PC-9 (cell line): ENCODE measurements at regions not wholly inside any gene's neighbourhood (a gene's known extent, or its start where the extent isn't known, plus 50 kb on each side); places are given as distances from the start of the nearest gene placed in this dataset.

Source experiments
- CTCF ChIP-seq: fragments of 200-600 bp; sonication (generic); conservative IDR thresholded peaks from 2 replicates; pipeline ENCODE4 v1.6.1; 2017; ENCODE audit warnings: mixed run types, antibody characterized with exemption, mild to moderate bottlenecking, moderate library complexity
- EZH2 ChIP-seq: fragments of 200-600 bp; sonication (generic); IDR thresholded peaks from 2 replicates; pipeline ENCODE4 v1.8.0; 2017; ENCODE audit warnings: antibody characterized with exemption, low read depth

GRCh38 chr13:106010836-106011235 is 524.6 kb downstream of the EFNB2 start:
- TF ChIP-seq CTCF, result no peak
- no peak for TF ChIP-seq EZH2
